Neuronal stem cell (in vitro differentiated cells): ENCODE measurements at regions not wholly inside any gene's neighbourhood (a gene's known extent, or its start where the extent isn't known, plus 50 kb on each side); places are given as distances from the start of the nearest gene placed in this dataset.

Experiments
- DNase-seq: peaks from one replicate; pipeline ENCODE4 v3.0.0-alpha.2; 2013; ENCODE audit warnings: low spot score
- H2AFZ ChIP-seq: one replicate; pipeline ENCODE4 v1.6.1; 2013; ENCODE audit warnings: mild to moderate bottlenecking, low read length, inconsistent platforms
- H2AK5ac ChIP-seq: 2 replicates; pipeline ENCODE4 v1.6.1; 2013; ENCODE audit warnings: low read depth, mild to moderate bottlenecking, inconsistent platforms, low read length, moderate library complexity, mixed read lengths
- H2BK120ac ChIP-seq: 2 replicates; pipeline ENCODE4 v1.6.1; 2013; ENCODE audit warnings: low read depth, mild to moderate bottlenecking, inconsistent platforms, low read length, moderate library complexity, mixed read lengths
- H2BK12ac ChIP-seq: one replicate; pipeline ENCODE4 v1.6.1; 2013; ENCODE audit warnings: low read length, inconsistent platforms
- H2BK15ac ChIP-seq: 2 replicates; pipeline ENCODE4 v1.6.1; 2013; ENCODE audit warnings: mild to moderate bottlenecking, low read length, inconsistent platforms, mixed read lengths
- H2BK5ac ChIP-seq: one replicate; pipeline ENCODE4 v1.6.1; 2013; ENCODE audit warnings: inconsistent platforms, mild to moderate bottlenecking, low read length, moderate library complexity
- H3K14ac ChIP-seq: one replicate; pipeline ENCODE4 v1.6.1; 2013; ENCODE audit warnings: low read length, inconsistent platforms
- H3K18ac ChIP-seq: 2 replicates; pipeline ENCODE4 v1.6.1; 2013; ENCODE audit warnings: low read length, inconsistent platforms
- H3K23ac ChIP-seq: 2 replicates; pipeline ENCODE4 v1.6.1; 2013; ENCODE audit warnings: low read depth, mild to moderate bottlenecking, mixed read lengths, low read length, inconsistent platforms; ENCODE audit not compliant: poor library complexity
- H3K27ac ChIP-seq: replicated peaks from 3 replicates; pipeline ENCODE4 v1.5.1; 2013; ENCODE audit warnings: low read length, inconsistent platforms
- H3K27me3 ChIP-seq, 3 experiments: 2 replicates each; pipeline ENCODE4 v1.6.1; 2013; ENCODE audit warnings: low read length in 3 of 3, mild to moderate bottlenecking in 2 of 3, inconsistent platforms in 1 of 3, low read depth in 1 of 3, mixed read lengths in 1 of 3, moderate library complexity in 1 of 3; ENCODE audit not compliant: control insufficient read depth in 3 of 3, insufficient read depth in 3 of 3
- H3K36me3 ChIP-seq, 2 donors: replicated peaks in 1 of 2; 2 replicates each; pipeline ENCODE4 v1.6.1; 2013; ENCODE audit warnings: low read length in 2 of 2; ENCODE audit not compliant: control insufficient read depth in 2 of 2, insufficient read depth in 2 of 2
- H3K4ac ChIP-seq: 2 replicates; pipeline ENCODE4 v1.6.1; 2013; ENCODE audit warnings: inconsistent platforms, mild to moderate bottlenecking, low read length, moderate library complexity
- H3K4me1 ChIP-seq, 2 donors: 1 replicate in 1 of 2; 2 replicates in 1 of 2; pipeline ENCODE4 v1.6.1; 2013; ENCODE audit warnings: low read length in 2 of 2, low read depth in 1 of 2; ENCODE audit not compliant: control insufficient read depth in 2 of 2, insufficient read depth in 1 of 2
- H3K4me2 ChIP-seq: one replicate; pipeline ENCODE4 v1.6.1; 2013; ENCODE audit warnings: mild to moderate bottlenecking, low read length, inconsistent platforms; ENCODE audit not compliant: insufficient read depth, poor library complexity, severe bottlenecking
- H3K4me3 ChIP-seq, 2 donors: 2 replicates each; pipeline ENCODE4 v1.5.1; 2013; ENCODE audit warnings: low read length in 2 of 2, mild to moderate bottlenecking in 2 of 2, inconsistent platforms in 1 of 2, moderate library complexity in 1 of 2
- H3K79me1 ChIP-seq: one replicate; pipeline ENCODE4 v1.6.1; 2013; ENCODE audit warnings: low read depth, mild to moderate bottlenecking, inconsistent platforms, low read length, moderate library complexity
- H3K9ac ChIP-seq: one replicate; pipeline ENCODE4 v1.6.1; 2013; ENCODE audit warnings: mild to moderate bottlenecking, low read depth, low read length, inconsistent platforms; ENCODE audit not compliant: poor library complexity
- H3K9me3 ChIP-seq, 2 donors: replicated peaks in 1 of 2; 2 replicates each; pipeline versions ENCODE3 to v1.6.1; 2013; ENCODE audit warnings: low read length in 2 of 2, mild to moderate bottlenecking in 2 of 2, inconsistent platforms in 1 of 2, low read depth in 1 of 2, mixed read lengths in 1 of 2, moderate library complexity in 1 of 2; ENCODE audit not compliant: control insufficient read depth in 2 of 2, insufficient read depth in 1 of 2
- H4K8ac ChIP-seq: one replicate; pipeline ENCODE4 v1.6.1; 2013; ENCODE audit warnings: low read depth, mild to moderate bottlenecking, inconsistent platforms, low read length, moderate library complexity
- H4K91ac ChIP-seq: one replicate; pipeline ENCODE4 v1.6.1; 2013; ENCODE audit warnings: low read length, low read depth, mild to moderate bottlenecking, inconsistent platforms; ENCODE audit not compliant: poor library complexity
- WGBS, 2 donors: extraction: QIAGEN DNeasy Blood & Tissue Kit; methylation state at CpG; one replicate each; pipeline ENCODE4 v1.1.7; 2013; ENCODE audit warnings: missing lambda C conversion rate in 2 of 2, mixed read lengths in 1 of 2; ENCODE audit not compliant: insufficient read length in 2 of 2, insufficient replicate concordance in 1 of 2; ENCODE audit errors: extremely low coverage in 2 of 2; 5-methylcytosine and 5-hydroxymethylcytosine counted together

GRCh38 chr6:17200395-17200794 lies 80.8 kb upstream of the RBM24 start:
- Histone ChIP-seq H3K9ac (no peak overlapping the region), H3K4ac (no peak overlapping the region), H4K91ac (no peak overlapping the region), H3K9me3 (no peaks in the 10 kb centered on the region), H2BK120ac (peak overlapping the region; percentile 41), H2AK5ac (no peak overlapping the region), H3K36me3 (no peaks in the 10 kb centered on the region), H3K14ac (no peak overlapping the region), H3K4me3 (no peak overlapping the region), H3K18ac (peak overlapping the region; percentile 66), H3K4me2 (no peak overlapping the region), H2BK12ac (no peak overlapping the region), H3K27me3 (no peaks in the 10 kb centered on the region), H3K79me1 (no peaks in the 10 kb centered on the region), H3K4me1 (no peaks in the 10 kb centered on the region), H2AFZ (no peak overlapping the region), H3K23ac (peak overlapping the region; percentile 23), H2BK15ac (peak overlapping the region; percentile 18), H3K27ac (no peak overlapping the region), H4K8ac (no peak overlapping the region), H2BK5ac (no peak overlapping the region)
- no peak for DNase-seq
- WGBS, 2 donors: no CpG with 5 or more reads among the region's 34 CpGs

GRCh38 chr6:17202526-17202925 lies 78.6 kb upstream of the RBM24 start:
- no peaks in the 10 kb centered on the region for H3K27me3 ChIP-seq
- no peak for DNase-seq
- no peak overlapping the region for H3K4me2 ChIP-seq
- no CpG with 5 or more reads among the region's 7 CpGs for WGBS, 2 donors
- H4K8ac ChIP-seq: no peak overlapping the region
- H2BK5ac ChIP-seq: no peak overlapping the region
- H3K36me3 ChIP-seq: no peaks in the 10 kb centered on the region
- H2AK5ac ChIP-seq: no peak overlapping the region
- no peak overlapping the region for H3K23ac ChIP-seq
- H3K27ac ChIP-seq: no peak overlapping the region
- no peak overlapping the region for H3K9ac ChIP-seq
- no peak overlapping the region for H2BK12ac ChIP-seq
- H2BK15ac ChIP-seq: no peak overlapping the region
- peak overlapping the region; percentile 82 for H2AFZ ChIP-seq
- H3K18ac ChIP-seq: no peak overlapping the region
- no peaks in the 10 kb centered on the region for H3K4me1 ChIP-seq
- no peak overlapping the region for H3K14ac ChIP-seq
- no peaks in the 10 kb centered on the region for H3K79me1 ChIP-seq
- no peak overlapping the region for H3K4ac ChIP-seq
- H2BK120ac ChIP-seq: no peak overlapping the region
- no peak overlapping the region for H4K91ac ChIP-seq
- H3K9me3 ChIP-seq: peaks cover 0 to 3% of the 10 kb centered on the region in 2 donors
- no peak overlapping the region for H3K4me3 ChIP-seq

GRCh38 chr6:17204533-17204932 lies 76.6 kb upstream of the RBM24 start:
- Histone ChIP-seq H4K91ac (no peak overlapping the region), H3K4me3 (no peak overlapping the region), H2AK5ac (no peak overlapping the region), H3K4ac (no peak overlapping the region), H3K36me3 (no peaks in the 10 kb centered on the region), H2BK15ac (no peak overlapping the region), H2BK12ac (no peak overlapping the region), H3K9me3 (peaks cover 0 to 3% of the 10 kb centered on the region in 2 donors), H4K8ac (no peak overlapping the region), H3K4me2 (no peak overlapping the region), H2BK5ac (no peak overlapping the region), H3K18ac (no peak overlapping the region), H3K23ac (no peak overlapping the region), H2BK120ac (no peak overlapping the region), H2AFZ (no peak overlapping the region), H3K27me3 (no peaks in the 10 kb centered on the region), H3K79me1 (no peaks in the 10 kb centered on the region), H3K14ac (no peak overlapping the region), H3K4me1 (no peaks in the 10 kb centered on the region), H3K9ac (no peak overlapping the region), H3K27ac (no peak overlapping the region)
- WGBS, 2 donors: no CpG with 5 or more reads among the region's 1 CpG
- no peak for DNase-seq

- Histone ChIP-seq H3K9ac (no peak overlapping the region), H3K4me1 (no peaks in the 10 kb centered on the region), H2BK12ac (no peak overlapping the region), H2AFZ (no peak overlapping the region), H3K36me3 (no peaks in the 10 kb centered on the region), H3K9me3 (peaks cover 0 to 6% of the 10 kb centered on the region in 2 donors), H3K27me3 (no peaks in the 10 kb centered on the region), H3K23ac (no peak overlapping the region), H3K79me1 (no peaks in the 10 kb centered on the region), H3K14ac (no peak overlapping the region), H2BK120ac (no peak overlapping the region), H3K4me2 (no peak overlapping the region), H4K8ac (no peak overlapping the region), H3K4me3 (no peak overlapping the region), H3K4ac (no peak overlapping the region), H2BK5ac (no peak overlapping the region), H2AK5ac (peak overlapping the region; percentile 27), H2BK15ac (no peak overlapping the region), H4K91ac (no peak overlapping the region), H3K18ac (no peak overlapping the region), H3K27ac (no peak overlapping the region)
- DNase-seq: no peak
- no CpG with 5 or more reads among the region's 22 CpGs for WGBS, 2 donors
Observed at GRCh38 chr6:17206566-17207072, 74.5 kb upstream of the RBM24 start.
